Bronchial epithelial cell (primary cell): ENCODE measurements at regions not wholly inside any gene's neighbourhood (a gene's known extent, or its start where the extent isn't known, plus 50 kb on each side); places are given as distances from the start of the nearest gene placed in this dataset.

Experiments used
- DNase-seq: peaks from one replicate; pipeline ENCODE4 v3.0.0-alpha.2; 2010; ENCODE audit warnings: low read depth
- FAIRE-seq: peaks from 2 replicates; lab custom pipeline; 2011; peaks lifted over from hg19 to GRCh38; lab: Jason Lieb, UNC
- H3K27me3 ChIP-seq: 2 replicates; pipeline ENCODE4 v1.5.1; 2011; ENCODE audit warnings: low read length; ENCODE audit not compliant: control insufficient read depth, insufficient read depth
- H3K36me3 ChIP-seq: 2 replicates; pipeline ENCODE4 v1.5.1; 2011; ENCODE audit warnings: low read length; ENCODE audit not compliant: control insufficient read depth, insufficient read depth
- H3K4me3 ChIP-seq: 2 replicates; pipeline ENCODE4 v1.5.1; 2011; ENCODE audit warnings: mild to moderate bottlenecking, low read depth, low read length, control low read depth
- TF ChIP-seq, protein P1 (sequence below): IDR thresholded peaks from 2 replicates; pipeline ENCODE4 v1.5.1; 2011; ENCODE audit warnings: mild to moderate bottlenecking, moderate library complexity, low read length, control low read depth, inconsistent platforms; ENCODE audit not compliant: insufficient read depth, severe bottlenecking

- Histone ChIP-seq H3K36me3 (no peaks in the 10 kb centered on the region), H3K27me3 (no peaks in the 10 kb centered on the region), H3K4me3 (no peak overlapping the region)
- DNase-seq (no peak), FAIRE-seq (no peak)
- TF ChIP-seq, protein P1, sequence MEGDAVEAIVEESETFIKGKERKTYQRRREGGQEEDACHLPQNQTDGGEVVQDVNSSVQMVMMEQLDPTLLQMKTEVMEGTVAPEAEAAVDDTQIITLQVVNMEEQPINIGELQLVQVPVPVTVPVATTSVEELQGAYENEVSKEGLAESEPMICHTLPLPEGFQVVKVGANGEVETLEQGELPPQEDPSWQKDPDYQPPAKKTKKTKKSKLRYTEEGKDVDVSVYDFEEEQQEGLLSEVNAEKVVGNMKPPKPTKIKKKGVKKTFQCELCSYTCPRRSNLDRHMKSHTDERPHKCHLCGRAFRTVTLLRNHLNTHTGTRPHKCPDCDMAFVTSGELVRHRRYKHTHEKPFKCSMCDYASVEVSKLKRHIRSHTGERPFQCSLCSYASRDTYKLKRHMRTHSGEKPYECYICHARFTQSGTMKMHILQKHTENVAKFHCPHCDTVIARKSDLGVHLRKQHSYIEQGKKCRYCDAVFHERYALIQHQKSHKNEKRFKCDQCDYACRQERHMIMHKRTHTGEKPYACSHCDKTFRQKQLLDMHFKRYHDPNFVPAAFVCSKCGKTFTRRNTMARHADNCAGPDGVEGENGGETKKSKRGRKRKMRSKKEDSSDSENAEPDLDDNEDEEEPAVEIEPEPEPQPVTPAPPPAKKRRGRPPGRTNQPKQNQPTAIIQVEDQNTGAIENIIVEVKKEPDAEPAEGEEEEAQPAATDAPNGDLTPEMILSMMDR = no peak
Observed at GRCh38 chr2:64867253-64867996, 121.8 kb upstream of the SLC1A4 start.

DNA sequence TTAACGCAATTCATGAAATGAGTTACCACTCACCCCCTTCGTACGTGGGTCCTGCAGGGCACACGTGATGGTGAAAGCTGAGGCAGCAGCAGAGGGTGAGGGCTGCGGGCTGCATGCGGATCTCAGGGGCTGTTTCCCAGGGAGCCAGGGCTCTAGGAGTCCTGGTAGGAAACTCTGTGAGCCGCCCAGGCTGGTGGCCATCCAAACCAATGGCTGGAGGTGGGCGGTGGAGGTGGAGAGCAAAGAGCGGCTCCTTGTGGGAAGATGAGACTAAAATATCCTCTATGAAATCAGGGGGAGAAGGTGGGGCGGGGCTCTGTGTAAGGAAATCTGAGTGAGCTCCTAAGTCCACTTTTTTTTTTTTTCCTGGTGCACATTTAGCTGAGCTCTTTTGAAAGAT lies 120.1 kb upstream of the SLC1A4 start:
- Histone ChIP-seq H3K4me3 (no peak overlapping the region), H3K27me3 (no peaks in the 10 kb centered on the region), H3K36me3 (no peaks in the 10 kb centered on the region)
- FAIRE-seq (no peak), DNase-seq (no peak)
- TF ChIP-seq, protein P1 = no peak

- FAIRE-seq (no peak), DNase-seq (peak; percentile 33)
- H3K27me3 ChIP-seq = no peaks in the 10 kb centered on the region
- H3K4me3 ChIP-seq = no peak overlapping the region
- TF ChIP-seq, protein P1 = peak; percentile 97
- no peaks in the 10 kb centered on the region for H3K36me3 ChIP-seq
Observed at GRCh38 chr2:64873472-64873924, 115.7 kb upstream of the SLC1A4 start.

- FAIRE-seq = no peak
- TF ChIP-seq, protein P1 = no peak
Observed at GRCh38 chr2:64874593-64874992, 114.6 kb upstream of the SLC1A4 start.

GRCh38 chr2:64875368-64875767 lies 113.8 kb upstream of the SLC1A4 start:
- Histone ChIP-seq H3K4me3 (no peak overlapping the region), H3K36me3 (no peaks in the 10 kb centered on the region), H3K27me3 (no peaks in the 10 kb centered on the region)
- DNase-seq = no peak
- no peak for FAIRE-seq
- TF ChIP-seq, protein P1 = no peak

More at GRCh38 chr2:64874593-64874992, 114.6 kb upstream of the SLC1A4 start:
- DNase-seq = no peak
- Histone ChIP-seq H3K27me3 (no peaks in the 10 kb centered on the region), H3K36me3 (no peaks in the 10 kb centered on the region), H3K4me3 (no peak overlapping the region)
